T-helper 17 cell (primary cell): ENCODE measurements at regions not wholly inside any gene's neighbourhood (a gene's known extent, or its start where the extent isn't known, plus 50 kb on each side); places are given as distances from the start of the nearest gene placed in this dataset.

ENCODE experiments used
- ATAC-seq: fragments of 150-1000 bp; cut with Tn5 transposase; 2 replicates; pipeline ENCODE4 v1.10.0; 2021; ENCODE audit warnings: mild to moderate bottlenecking, moderate library complexity
- DNase-seq, 3 donors: peaks; one replicate each; pipeline versions ENCODE4 v3.0.0 to v3.0.0-alpha.2; 2020 to 2021
- H3K9me3 ChIP-seq: one replicate; pipeline ENCODE4 v1.7.0; 2013; ENCODE audit warnings: low read length, mild to moderate bottlenecking; ENCODE audit not compliant: control insufficient read depth, poor library complexity, severe bottlenecking
- H3K27ac Mint-ChIP-seq: one replicate; pipeline ENCODE4 v1.8.0; 2022; ENCODE audit warnings: mild to moderate bottlenecking, moderate library complexity, mixed read lengths
- H3K27me3 Mint-ChIP-seq: one replicate; pipeline ENCODE4 v1.8.0; 2022; ENCODE audit warnings: mixed read lengths
- H3K36me3 Mint-ChIP-seq: one replicate; pipeline ENCODE4 v1.8.0; 2022; ENCODE audit warnings: low read depth, mixed read lengths
- H3K4me1 Mint-ChIP-seq: one replicate; pipeline ENCODE4 v1.8.0; 2022; ENCODE audit warnings: mild to moderate bottlenecking, mixed read lengths
- H3K4me3 Mint-ChIP-seq: one replicate; pipeline ENCODE4 v1.8.0; 2022; ENCODE audit warnings: mild to moderate bottlenecking, moderate library complexity, mixed read lengths

DNA sequence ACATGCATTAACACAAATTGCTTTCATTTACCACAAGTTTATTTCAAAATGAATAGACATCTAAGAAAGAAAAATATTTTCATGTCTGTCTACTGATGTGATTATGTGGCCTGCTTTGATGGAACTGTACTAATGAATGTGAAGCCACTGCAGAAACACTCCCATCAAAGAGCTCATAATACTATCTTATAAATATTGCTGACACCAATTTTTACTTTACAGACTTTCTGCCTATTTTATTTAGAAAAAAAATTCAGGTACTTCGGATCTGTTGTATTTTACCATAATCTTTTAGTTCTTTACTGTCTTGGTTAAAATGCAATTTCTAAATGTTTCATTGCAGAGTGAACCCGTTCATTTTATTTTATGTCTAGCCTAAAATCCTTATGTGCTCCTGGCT lies 281.9 kb downstream of the ICE1 start:
- no peaks in the 10 kb centered on the region for H3K4me1 Mint-ChIP-seq
- H3K36me3 Mint-ChIP-seq: peaks cover 2% of the 10 kb centered on the region
- DNase-seq (no peak), ATAC-seq (no peak)
- no peak overlapping the region for H3K4me3 Mint-ChIP-seq
- H3K27me3 Mint-ChIP-seq: peaks cover 30% of the 10 kb centered on the region
- no peak overlapping the region for H3K27ac Mint-ChIP-seq
- H3K9me3 ChIP-seq: no peaks in the 10 kb centered on the region

DNA sequence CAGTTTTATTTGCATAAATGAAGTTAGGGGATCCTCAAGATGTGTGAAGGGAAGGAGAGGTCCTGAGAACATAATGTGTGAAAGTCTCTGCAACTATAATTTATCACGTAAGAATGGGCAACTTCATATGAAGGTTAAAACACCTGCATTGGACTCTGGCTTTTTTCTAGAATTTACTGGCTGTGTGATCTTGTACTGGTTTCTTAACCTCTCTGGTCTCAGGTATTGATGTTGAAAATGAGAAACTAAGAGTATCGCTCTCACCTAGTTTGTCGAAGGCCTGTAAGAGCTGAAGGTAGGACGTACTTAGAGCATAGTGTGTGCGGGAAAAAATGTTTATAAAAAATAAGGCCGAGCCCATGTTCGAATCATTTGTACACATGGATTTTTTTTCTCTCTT lies 280.5 kb downstream of the ICE1 start:
- no peak overlapping the region for H3K4me3 Mint-ChIP-seq
- no peaks in the 10 kb centered on the region for H3K4me1 Mint-ChIP-seq
- peaks cover 2% of the 10 kb centered on the region for H3K36me3 Mint-ChIP-seq
- H3K27me3 Mint-ChIP-seq: peaks cover 36% of the 10 kb centered on the region
- DNase-seq: no peak
- no peak for ATAC-seq
- no peaks in the 10 kb centered on the region for H3K9me3 ChIP-seq
- no peak overlapping the region for H3K27ac Mint-ChIP-seq

DNA sequence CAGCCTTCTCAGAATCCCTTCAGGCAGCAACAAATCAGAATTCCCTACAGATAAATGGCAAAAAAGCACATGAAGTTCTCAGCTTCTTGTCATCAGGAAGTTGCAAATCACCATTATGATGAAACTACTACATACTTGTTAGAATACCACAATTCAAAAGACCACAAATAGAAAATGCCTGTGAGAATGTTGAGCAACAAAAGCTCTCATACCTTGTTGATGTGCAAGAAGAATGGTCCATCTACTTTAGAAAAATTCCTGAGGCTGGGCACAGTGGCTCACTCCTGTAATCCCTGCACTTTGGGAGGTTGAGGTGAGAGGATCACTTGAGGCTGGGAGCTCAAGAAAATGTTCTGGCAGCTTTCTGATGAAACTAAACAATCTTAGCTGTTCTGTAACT lies 278.1 kb downstream of the ICE1 start:
- Mint-ChIP-seq H3K36me3 (peaks cover 2% of the 10 kb centered on the region), H3K4me1 (no peaks in the 10 kb centered on the region), H3K4me3 (no peak overlapping the region), H3K27me3 (peaks cover 39% of the 10 kb centered on the region), H3K27ac (no peak overlapping the region)
- H3K9me3 ChIP-seq: no peaks in the 10 kb centered on the region
- ATAC-seq: no peak
- DNase-seq: no peak

DNA sequence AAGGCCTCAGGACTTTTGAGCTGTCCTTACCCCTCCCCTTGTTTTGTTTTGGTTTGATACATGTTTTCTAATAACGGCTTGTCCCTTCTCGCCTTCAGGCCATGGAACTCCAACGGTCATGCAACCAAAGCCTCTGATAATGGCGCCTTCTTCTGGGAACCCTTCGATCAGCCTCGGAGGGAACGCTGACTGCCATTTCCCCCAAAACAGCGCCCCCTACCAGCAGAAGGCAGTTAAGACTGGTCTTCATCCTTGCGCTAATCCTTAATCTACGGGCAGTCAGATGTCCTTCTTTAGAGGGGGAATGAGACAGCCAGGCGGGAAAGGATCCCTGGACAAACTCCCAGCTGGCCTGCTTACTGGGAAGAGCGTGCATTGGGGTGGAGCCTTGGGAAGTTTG lies 276.6 kb downstream of the ICE1 start:
- Mint-ChIP-seq H3K27me3 (peaks cover 34% of the 10 kb centered on the region), H3K27ac (no peak overlapping the region), H3K36me3 (no peaks in the 10 kb centered on the region), H3K4me3 (no peak overlapping the region), H3K4me1 (no peaks in the 10 kb centered on the region)
- DNase-seq (no peak), ATAC-seq (no peak)
- H3K9me3 ChIP-seq: no peaks in the 10 kb centered on the region

DNA sequence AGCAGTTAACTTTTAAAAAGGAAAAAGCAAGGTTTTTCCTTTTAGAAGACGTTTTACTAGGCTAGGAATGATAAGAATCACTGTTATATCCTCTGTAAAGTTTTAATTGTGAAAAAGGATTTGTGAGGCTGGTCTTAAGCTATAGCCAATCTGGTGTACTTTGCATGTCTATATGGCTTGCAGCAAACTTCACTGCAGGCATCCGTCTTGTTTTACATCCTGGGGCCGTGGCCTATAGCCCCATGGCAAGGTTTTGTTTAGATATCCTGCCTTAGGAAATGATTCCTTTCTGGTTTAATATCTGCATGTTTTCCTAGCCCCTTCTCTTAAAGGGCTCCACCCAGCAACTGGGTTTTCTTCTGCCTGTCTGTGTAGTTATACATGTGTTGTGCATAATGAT lies 272.8 kb downstream of the ICE1 start:
- Mint-ChIP-seq H3K4me3 (no peak overlapping the region), H3K27me3 (peaks cover 25% of the 10 kb centered on the region), H3K4me1 (no peaks in the 10 kb centered on the region), H3K36me3 (no peaks in the 10 kb centered on the region), H3K27ac (no peak overlapping the region)
- DNase-seq: no peak
- ATAC-seq: no peak
- no peaks in the 10 kb centered on the region for H3K9me3 ChIP-seq

DNA sequence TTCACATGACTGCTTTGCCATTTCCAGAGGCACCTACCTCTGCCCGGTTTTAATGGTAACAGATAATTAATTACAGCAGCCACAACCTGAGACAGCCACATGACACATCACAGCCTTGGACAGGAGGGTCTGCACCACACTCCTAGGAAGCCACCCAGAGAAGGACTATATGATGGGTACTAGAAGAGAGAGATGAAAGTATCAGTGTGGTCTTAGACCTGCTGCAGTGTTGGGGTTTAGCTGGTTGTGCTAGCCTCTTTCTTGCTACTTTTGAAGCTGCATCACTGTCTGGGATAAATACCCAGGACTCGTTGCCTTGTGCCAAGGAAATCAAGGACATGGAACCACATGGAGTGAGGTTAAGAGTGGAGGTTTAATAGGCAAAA lies 266.4 kb downstream of the ICE1 start:
- DNase-seq (no peak), ATAC-seq (no peak)
- Mint-ChIP-seq H3K27ac (no peak overlapping the region), H3K4me3 (no peak overlapping the region), H3K4me1 (no peaks in the 10 kb centered on the region), H3K36me3 (no peaks in the 10 kb centered on the region), H3K27me3 (peaks cover 38% of the 10 kb centered on the region)
- H3K9me3 ChIP-seq: no peaks in the 10 kb centered on the region

DNA sequence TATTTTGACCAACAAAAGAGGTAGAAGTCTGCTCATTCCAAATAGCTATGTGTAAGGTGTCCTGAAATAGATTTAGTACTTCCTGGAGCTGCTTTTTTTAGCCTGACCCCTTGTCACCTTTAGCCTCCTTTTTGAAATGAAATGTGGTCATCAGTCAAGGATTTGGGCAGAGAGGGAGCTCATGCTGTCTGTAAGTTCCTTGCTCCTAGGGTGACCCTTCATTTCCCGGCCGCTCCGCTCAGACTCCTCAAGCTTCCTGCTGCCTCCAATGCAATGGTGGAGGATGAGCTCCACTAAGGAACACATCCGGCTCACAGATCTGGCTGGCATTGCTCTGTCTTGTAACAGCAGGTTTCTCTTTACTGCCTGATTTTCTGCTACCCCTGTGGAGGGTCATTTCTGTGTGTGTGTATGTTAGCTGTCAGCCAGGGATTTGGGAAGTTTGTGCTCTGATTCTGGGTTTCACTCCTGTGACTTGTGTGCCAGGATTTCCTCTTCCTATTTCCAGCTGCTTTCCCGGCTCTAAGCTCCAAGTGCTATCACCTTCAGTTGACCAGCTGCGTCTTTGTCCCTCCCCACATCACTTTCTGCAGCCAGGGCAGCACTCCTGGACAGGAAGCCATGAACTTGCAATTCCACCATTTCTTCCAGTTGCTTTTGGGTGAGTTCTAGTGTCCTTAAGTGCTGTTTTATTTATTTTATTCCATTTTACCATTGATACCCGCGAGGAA lies 265.9 kb downstream of the ICE1 start:
- DNase-seq: no peak
- peaks cover 38% of the 10 kb centered on the region for H3K27me3 Mint-ChIP-seq
- no peak for ATAC-seq
- H3K36me3 Mint-ChIP-seq: no peaks in the 10 kb centered on the region
- H3K4me3 Mint-ChIP-seq: no peak overlapping the region
- H3K27ac Mint-ChIP-seq: no peak overlapping the region
- H3K9me3 ChIP-seq: no peaks in the 10 kb centered on the region
- H3K4me1 Mint-ChIP-seq: no peaks in the 10 kb centered on the region

DNA sequence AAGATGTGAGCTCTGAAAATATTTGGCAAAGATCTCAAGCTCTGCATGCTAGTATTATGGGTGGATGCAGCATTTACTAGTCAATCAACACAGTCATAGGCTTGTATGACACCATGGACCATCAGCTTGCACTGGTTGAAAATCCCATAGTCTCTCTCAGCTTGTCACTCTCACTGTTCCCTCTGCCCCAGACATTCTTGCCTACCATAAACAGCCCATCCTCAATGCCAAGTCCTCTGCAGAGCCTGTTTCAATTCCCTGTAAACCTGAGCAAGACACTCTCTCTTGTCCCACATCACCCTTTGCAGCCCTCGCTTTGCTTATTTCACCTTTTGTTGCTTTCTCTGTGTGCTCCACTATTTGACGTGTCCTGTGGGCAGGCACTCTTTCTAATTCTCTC lies 264.6 kb downstream of the ICE1 start:
- H3K27me3 Mint-ChIP-seq: peaks cover 38% of the 10 kb centered on the region
- ATAC-seq (no peak), DNase-seq (no peak)
- H3K4me3 Mint-ChIP-seq: no peak overlapping the region
- no peak overlapping the region for H3K27ac Mint-ChIP-seq
- H3K4me1 Mint-ChIP-seq: no peaks in the 10 kb centered on the region
- no peaks in the 10 kb centered on the region for H3K9me3 ChIP-seq
- H3K36me3 Mint-ChIP-seq: no peaks in the 10 kb centered on the region

DNA sequence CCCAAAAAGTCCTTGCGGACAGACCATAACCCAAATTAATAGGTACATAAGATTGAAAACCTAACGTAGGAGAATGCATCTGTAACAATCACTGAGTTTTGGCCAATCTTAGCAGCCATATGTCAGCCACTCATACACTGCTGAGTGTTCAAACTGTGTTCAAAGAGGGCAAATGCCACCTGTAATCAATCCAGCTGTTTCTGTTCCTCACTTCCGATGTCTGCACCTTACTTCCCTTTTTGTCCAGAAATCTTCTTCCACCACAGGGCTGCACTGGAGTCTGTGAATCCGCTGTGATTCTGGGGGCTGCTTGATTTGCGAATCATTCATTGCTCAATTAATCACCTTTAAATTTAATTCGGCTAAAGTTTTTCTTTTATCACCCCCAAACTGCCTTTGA lies 263.9 kb downstream of the ICE1 start:
- Mint-ChIP-seq H3K36me3 (no peaks in the 10 kb centered on the region), H3K27me3 (peaks cover 33% of the 10 kb centered on the region), H3K4me1 (no peaks in the 10 kb centered on the region), H3K4me3 (no peak overlapping the region), H3K27ac (no peak overlapping the region)
- DNase-seq (no peak), ATAC-seq (no peak)
- H3K9me3 ChIP-seq: no peaks in the 10 kb centered on the region

DNA sequence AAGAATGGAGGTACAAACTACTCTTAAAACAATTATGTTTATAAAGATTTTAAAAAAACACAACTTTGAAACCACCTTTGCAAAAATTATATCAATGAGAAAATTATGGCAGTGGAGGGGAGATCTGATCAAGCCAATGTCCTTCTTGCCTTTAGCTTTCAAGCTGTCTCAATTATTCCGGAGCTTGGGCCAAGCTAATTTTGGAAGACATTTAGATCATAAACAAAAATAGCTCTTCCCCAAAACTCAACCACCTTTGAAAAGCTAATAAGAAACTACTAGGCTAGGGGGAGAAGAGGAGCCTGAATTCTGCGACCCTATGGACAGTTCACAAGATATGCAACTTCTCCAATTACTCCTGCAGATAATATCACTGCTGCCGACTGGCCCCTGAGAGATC lies 263.3 kb downstream of the ICE1 start:
- no peak overlapping the region for H3K27ac Mint-ChIP-seq
- no peaks in the 10 kb centered on the region for H3K36me3 Mint-ChIP-seq
- no peaks in the 10 kb centered on the region for H3K9me3 ChIP-seq
- H3K4me3 Mint-ChIP-seq: no peak overlapping the region
- ATAC-seq (no peak), DNase-seq (no peak)
- peaks cover 33% of the 10 kb centered on the region for H3K27me3 Mint-ChIP-seq
- H3K4me1 Mint-ChIP-seq: no peaks in the 10 kb centered on the region

DNA sequence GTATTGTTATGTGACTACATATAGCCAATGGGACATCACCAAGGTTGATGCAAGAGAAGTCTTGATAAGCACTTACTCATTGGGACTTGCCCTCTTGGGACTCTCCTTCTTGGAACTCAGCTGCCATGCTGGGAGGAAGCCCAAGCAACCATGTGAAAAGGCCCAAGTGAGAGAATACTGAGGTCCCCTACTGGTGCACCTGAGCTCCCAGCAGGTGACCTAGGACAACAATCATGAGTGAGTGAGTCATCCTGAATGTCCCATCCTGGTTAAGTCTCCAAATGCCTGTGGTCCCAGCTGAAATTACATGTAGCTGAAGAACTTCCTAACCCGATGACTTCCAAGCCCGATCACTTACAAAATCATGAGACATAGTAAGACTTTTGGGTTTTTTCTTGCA lies 260.7 kb downstream of the ICE1 start:
- Mint-ChIP-seq H3K27ac (no peak overlapping the region), H3K27me3 (peaks cover 14% of the 10 kb centered on the region), H3K4me1 (no peaks in the 10 kb centered on the region), H3K4me3 (no peak overlapping the region), H3K36me3 (no peaks in the 10 kb centered on the region)
- no peak for DNase-seq
- no peaks in the 10 kb centered on the region for H3K9me3 ChIP-seq
- ATAC-seq: no peak

DNA sequence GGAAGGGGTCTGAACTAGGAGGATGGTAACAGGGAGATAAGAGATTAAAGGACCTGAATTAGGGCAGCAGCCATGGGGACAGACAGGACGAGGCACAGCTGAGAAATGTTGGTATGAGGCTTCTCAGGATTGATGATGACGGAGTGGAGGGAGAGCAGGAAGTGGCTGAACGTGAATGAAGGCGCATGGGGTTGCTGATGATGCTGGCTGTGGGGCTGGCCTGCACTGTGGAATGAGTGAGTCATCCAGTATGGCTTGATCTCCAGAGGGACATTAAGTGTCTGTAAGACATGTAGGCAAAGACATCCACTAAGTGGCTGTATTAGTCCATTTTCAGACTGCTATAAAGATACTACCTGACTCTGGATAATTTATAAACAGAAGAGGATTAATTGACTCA lies 256.4 kb downstream of the ICE1 start:
- no peaks in the 10 kb centered on the region for H3K36me3 Mint-ChIP-seq
- no peak for DNase-seq
- no peak overlapping the region for H3K27ac Mint-ChIP-seq
- ATAC-seq: no peak
- no peaks in the 10 kb centered on the region for H3K4me1 Mint-ChIP-seq
- H3K9me3 ChIP-seq: no peaks in the 10 kb centered on the region
- H3K4me3 Mint-ChIP-seq: no peak overlapping the region
- no peaks in the 10 kb centered on the region for H3K27me3 Mint-ChIP-seq

DNA sequence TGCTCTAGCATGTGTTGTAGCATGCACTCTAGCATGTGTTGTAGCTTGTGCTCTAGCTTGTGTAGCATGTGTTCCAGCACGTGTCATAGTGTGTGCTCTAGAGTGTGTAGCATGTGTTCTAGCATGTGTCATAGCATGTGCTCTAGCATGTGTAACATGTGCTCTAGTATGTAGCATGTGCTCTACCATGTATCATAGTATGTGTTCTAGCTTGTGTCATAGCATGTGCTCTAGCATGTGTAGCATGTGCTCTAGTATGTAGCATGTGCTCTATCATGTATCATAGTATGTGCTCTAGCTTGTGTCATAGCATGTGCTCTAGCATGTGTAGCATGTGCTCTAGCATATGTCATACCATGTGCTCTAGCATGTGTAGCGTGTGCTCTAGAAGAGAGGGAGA lies 255.3 kb downstream of the ICE1 start:
- Mint-ChIP-seq H3K4me3 (no peak overlapping the region), H3K27me3 (no peaks in the 10 kb centered on the region), H3K27ac (no peak overlapping the region), H3K36me3 (no peaks in the 10 kb centered on the region), H3K4me1 (no peaks in the 10 kb centered on the region)
- H3K9me3 ChIP-seq: no peaks in the 10 kb centered on the region
- no peak for DNase-seq
- ATAC-seq: no peak

DNA sequence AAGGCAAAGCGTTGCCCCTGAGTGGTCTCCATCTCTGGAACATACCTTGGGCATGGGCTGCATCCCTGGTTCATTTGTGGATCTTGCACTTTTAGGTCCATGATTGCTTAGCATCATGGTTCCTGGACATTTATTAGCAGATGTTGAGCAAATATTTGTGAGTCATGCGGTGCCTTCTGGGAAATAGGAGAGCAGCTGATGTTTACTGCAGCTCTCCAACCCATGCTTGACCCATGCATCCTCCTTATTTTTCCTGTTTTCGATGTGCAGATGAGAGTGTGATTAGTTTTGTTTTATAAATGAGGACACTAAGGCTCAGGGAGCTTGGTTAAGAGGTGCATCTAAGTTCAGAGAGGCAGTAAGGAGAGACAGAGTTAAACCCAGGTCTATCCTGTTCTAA lies 253.7 kb downstream of the ICE1 start:
- H3K9me3 ChIP-seq: no peaks in the 10 kb centered on the region
- ATAC-seq (no peak), DNase-seq (no peak)
- Mint-ChIP-seq H3K4me1 (no peaks in the 10 kb centered on the region), H3K36me3 (no peaks in the 10 kb centered on the region), H3K27ac (no peak overlapping the region), H3K4me3 (no peak overlapping the region), H3K27me3 (peaks cover 1% of the 10 kb centered on the region)
